Adrenal gland (tissue), 9 donors: ENCODE measurements at regions not wholly inside any gene's neighbourhood (a gene's known extent, or its start where the extent isn't known, plus 50 kb on each side); places are given as distances from the start of the nearest gene placed in this dataset.

Experiments
- DNase-seq, 7 donors: peaks; one replicate each; pipeline ENCODE4 v3.0.0-alpha.2; 2019 to 2020
- H3K27ac ChIP-seq, 5 donors: fragments of 200-600 bp; sonication (generic) in 4 of 5; 1 replicate in 3 of 5; 2 replicates in 2 of 5; pipeline versions ENCODE4 v1.5.1 to v1.8.0; 2016 to 2020; ENCODE audit warnings: mild to moderate bottlenecking in 1 of 5
- H3K27me3 ChIP-seq: fragments of 200-600 bp; 2 replicates; pipeline ENCODE4 v1.8.0; 2021
- H3K36me3 ChIP-seq, 2 donors: fragments of 200-600 bp; replicated peaks in 1 of 2; 1 replicate in 1 of 2; 2 replicates in 1 of 2; pipeline versions ENCODE4 v1.5.1 to v1.8.0; 2018 to 2022
- H3K4me1 ChIP-seq, 2 donors: fragments of 200-600 bp; replicated peaks in 1 of 2; 1 replicate in 1 of 2; 2 replicates in 1 of 2; pipeline versions ENCODE4 v1.5.1 to v1.8.0; 2018 to 2021
- H3K4me3 ChIP-seq, 4 donors: fragments of 200-600 bp; sonication (generic) in 3 of 4; one replicate each; pipeline ENCODE4 v1.5.1; 2016 to 2018
- H3K9me3 ChIP-seq, 3 donors: fragments of 200-600 bp; sonication (generic) in 1 of 3; replicated peaks in 1 of 3; 1 replicate in 2 of 3; 2 replicates in 1 of 3; pipeline versions ENCODE4 v1.5.1 to v1.8.0; 2016 to 2021
- POLR2A ChIP-seq, 2 donors: fragments of 450-650 bp; IDR thresholded peaks; one replicate each; pipeline ENCODE4 v1.6.1; 2017; ENCODE audit warnings: antibody characterized with exemption in 2 of 2, mild to moderate bottlenecking in 2 of 2, moderate library complexity in 1 of 2
- WGBS, 4 donors: extraction: QIAGEN DNeasy Blood & Tissue Kit in 2 of 4; methylation state at CpG; one replicate each; pipeline versions ENCODE4 v1.1.5 to v1.1.7; 2013 to 2017; 5-methylcytosine and 5-hydroxymethylcytosine counted together
- intact Hi-C, 2 donors: fragments of 100-400 bp; cut with DNase I; formaldehyde crosslinking; loops; one replicate each; pipeline versions ENCODE4 v1.14.1 to v1.15.0; 2022 to 2023
- TF ChIP-seq, protein P1 (sequence below), 6 experiments: fragments of 450-650 bp in 4 of 6; fragments of 200-600 bp in 2 of 6; sonication (generic) in 1 of 6; IDR thresholded peaks; 1 replicate in 5 of 6; 2 replicates in 1 of 6; pipeline versions ENCODE4 v1.5.1 to v1.8.0; 2016 to 2021; ENCODE audit warnings: antibody characterized with exemption in 6 of 6, mild to moderate bottlenecking in 2 of 6, moderate library complexity in 1 of 6
- donor health status: healthy with polysubstance abuse.
- donor health status: Bipolar disorder and iron deficiency.
- donor health status: DM: yes; HTN: yes; CAD: no.
- donor health status: DM: no; HTN: no; CAD: no.
- donor health status: DM: no; HTN: no; CAD: no.

DNA sequence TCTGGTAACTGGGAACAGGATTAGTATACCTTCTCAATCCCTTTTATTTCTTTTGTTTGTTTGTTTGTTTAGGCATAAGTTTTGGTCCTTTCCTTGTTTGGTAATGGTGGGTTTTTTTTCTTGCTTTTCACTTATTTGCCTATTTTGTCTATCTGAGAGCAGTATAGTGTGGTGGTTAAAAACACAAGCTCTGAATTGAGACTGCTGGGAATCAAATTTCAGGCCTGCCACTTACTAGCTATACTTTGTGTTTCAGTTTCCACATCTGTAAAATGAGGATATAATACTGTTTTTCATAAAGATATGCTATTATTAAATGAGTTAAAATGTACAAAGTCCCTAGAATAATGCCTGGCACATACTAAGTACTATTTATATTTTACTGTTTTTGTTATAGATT is 81.6 kb upstream of the IVNS1ABP start:
- no peaks in the 10 kb centered on the region for H3K27me3 ChIP-seq
- H3K27ac ChIP-seq: no peak overlapping the region
- no peak for DNase-seq
- no peak overlapping the region for H3K4me3 ChIP-seq
- H3K36me3 ChIP-seq: no peaks in the 10 kb centered on the region
- intact Hi-C loops: no loop called here
- H3K9me3 ChIP-seq: no peaks in the 10 kb centered on the region
- TF ChIP-seq, protein P1, sequence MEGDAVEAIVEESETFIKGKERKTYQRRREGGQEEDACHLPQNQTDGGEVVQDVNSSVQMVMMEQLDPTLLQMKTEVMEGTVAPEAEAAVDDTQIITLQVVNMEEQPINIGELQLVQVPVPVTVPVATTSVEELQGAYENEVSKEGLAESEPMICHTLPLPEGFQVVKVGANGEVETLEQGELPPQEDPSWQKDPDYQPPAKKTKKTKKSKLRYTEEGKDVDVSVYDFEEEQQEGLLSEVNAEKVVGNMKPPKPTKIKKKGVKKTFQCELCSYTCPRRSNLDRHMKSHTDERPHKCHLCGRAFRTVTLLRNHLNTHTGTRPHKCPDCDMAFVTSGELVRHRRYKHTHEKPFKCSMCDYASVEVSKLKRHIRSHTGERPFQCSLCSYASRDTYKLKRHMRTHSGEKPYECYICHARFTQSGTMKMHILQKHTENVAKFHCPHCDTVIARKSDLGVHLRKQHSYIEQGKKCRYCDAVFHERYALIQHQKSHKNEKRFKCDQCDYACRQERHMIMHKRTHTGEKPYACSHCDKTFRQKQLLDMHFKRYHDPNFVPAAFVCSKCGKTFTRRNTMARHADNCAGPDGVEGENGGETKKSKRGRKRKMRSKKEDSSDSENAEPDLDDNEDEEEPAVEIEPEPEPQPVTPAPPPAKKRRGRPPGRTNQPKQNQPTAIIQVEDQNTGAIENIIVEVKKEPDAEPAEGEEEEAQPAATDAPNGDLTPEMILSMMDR (IDR thresholded peaks at IDR 0.05): no peak
- no peak for TF ChIP-seq POLR2A (IDR thresholded peaks at IDR 0.05)
- H3K4me1 ChIP-seq: peaks cover 0 to 8% of the 10 kb centered on the region in 2 donors

DNA sequence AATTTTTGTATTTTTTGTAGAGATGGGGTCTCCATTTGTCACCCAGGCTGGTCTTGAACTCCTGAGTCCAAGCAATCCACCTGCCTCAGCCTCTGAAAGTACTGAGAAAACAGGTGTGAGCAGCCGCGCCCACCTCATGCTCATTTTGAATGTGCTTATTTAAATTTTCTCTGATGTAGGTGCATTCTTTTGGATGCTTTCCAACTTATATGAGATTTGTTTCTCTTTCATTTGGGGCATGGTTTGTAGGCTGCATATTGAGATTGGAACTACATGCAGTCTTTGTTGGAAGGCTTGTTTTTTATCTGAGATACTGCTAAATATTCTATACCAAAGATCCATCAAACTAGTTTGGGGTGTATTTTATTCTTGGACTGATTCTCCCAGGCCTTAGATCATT is 81.0 kb upstream of the IVNS1ABP start:
- H3K4me3 ChIP-seq: no peak overlapping the region
- 97 to 100% (median 99%) methylated on average over 2 of the region's 2 CpGs for WGBS, 4 donors
- intact Hi-C loops: no loop called here
- TF ChIP-seq POLR2A (IDR thresholded peaks at IDR 0.05): no peak
- TF ChIP-seq, protein P1 (IDR thresholded peaks at IDR 0.05): no peak
- no peak for DNase-seq
- H3K27me3 ChIP-seq: no peaks in the 10 kb centered on the region
- H3K27ac ChIP-seq: no peak overlapping the region
- no peaks in the 10 kb centered on the region for H3K9me3 ChIP-seq
- peaks cover 0 to 8% of the 10 kb centered on the region in 2 donors for H3K4me1 ChIP-seq
- H3K36me3 ChIP-seq: no peaks in the 10 kb centered on the region

DNA sequence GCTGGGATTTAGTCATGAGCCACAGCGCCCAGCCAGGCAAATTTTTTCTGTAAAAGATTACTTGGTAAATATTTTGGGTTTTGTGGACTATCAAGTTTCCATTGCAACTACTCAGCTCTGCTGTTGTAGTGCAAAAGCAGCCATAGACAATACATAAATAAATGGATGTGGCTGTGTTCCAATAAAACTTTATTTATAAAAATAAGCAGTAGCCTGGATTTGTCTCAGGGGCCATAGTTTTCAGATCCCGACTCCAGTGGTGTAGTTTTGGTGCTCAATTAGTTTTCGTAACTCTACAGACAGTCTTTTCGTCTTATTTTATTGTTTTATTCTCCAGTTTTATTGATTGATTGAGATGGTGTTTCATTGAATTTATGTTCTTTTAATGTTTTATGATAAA is 80.1 kb upstream of the IVNS1ABP start:
- TF ChIP-seq POLR2A (IDR thresholded peaks at IDR 0.05): no peak
- TF ChIP-seq, protein P1 (IDR thresholded peaks at IDR 0.05): no peak
- H3K4me1 ChIP-seq: peaks cover 0 to 8% of the 10 kb centered on the region in 2 donors
- H3K27me3 ChIP-seq: no peaks in the 10 kb centered on the region
- intact Hi-C loops: no loop called here
- 92 to 95% (median 94%) methylated on average over 4 of the region's 4 CpGs for WGBS, 4 donors
- H3K36me3 ChIP-seq: no peaks in the 10 kb centered on the region
- H3K4me3 ChIP-seq: no peak overlapping the region
- no peaks in the 10 kb centered on the region for H3K9me3 ChIP-seq
- no peak overlapping the region for H3K27ac ChIP-seq
- DNase-seq: no peak

DNA sequence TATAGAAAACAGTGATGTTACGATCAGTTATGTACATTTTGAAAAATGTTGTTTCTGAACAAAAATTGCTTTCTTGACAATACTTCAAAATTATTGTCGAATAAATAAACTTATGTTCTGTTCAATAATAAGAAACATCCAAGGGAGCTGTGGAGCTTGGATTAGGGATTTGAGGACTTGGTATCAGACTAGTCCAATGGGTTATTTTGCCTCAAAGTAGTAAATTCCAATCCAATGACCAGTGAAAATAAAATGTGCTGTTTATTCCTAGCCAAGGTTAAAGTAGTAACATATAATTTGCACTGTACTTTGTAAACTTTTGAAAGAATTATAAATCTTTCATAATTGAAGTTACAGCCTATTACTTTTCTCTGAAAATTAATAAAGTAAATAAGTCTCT is 79.1 kb upstream of the IVNS1ABP start:
- H3K27me3 ChIP-seq: no peaks in the 10 kb centered on the region
- peaks cover 0 to 8% of the 10 kb centered on the region in 2 donors for H3K4me1 ChIP-seq
- 93 to 97% (median 95%) methylated on average over 2 of the region's 2 CpGs for WGBS, 4 donors
- no peak overlapping the region for H3K27ac ChIP-seq
- no peaks in the 10 kb centered on the region for H3K36me3 ChIP-seq
- H3K9me3 ChIP-seq: no peaks in the 10 kb centered on the region
- TF ChIP-seq, protein P1 (IDR thresholded peaks at IDR 0.05): no peak
- TF ChIP-seq POLR2A (IDR thresholded peaks at IDR 0.05): no peak
- H3K4me3 ChIP-seq: no peak overlapping the region
- DNase-seq: no peak
- intact Hi-C loops: no loop called here
